GM12872 (cell line): ENCODE measurements at regions not wholly inside any gene's neighbourhood (a gene's known extent, or its start where the extent isn't known, plus 50 kb on each side); places are given as distances from the start of the nearest gene placed in this dataset.

Experiments
- TF ChIP-seq, protein P1 (sequence below): IDR thresholded peaks from 3 replicates; pipeline ENCODE4 v1.5.1; 2011; ENCODE audit warnings: low read depth, mild to moderate bottlenecking, low read length, moderate library complexity; ENCODE audit not compliant: insufficient read depth

DNA sequence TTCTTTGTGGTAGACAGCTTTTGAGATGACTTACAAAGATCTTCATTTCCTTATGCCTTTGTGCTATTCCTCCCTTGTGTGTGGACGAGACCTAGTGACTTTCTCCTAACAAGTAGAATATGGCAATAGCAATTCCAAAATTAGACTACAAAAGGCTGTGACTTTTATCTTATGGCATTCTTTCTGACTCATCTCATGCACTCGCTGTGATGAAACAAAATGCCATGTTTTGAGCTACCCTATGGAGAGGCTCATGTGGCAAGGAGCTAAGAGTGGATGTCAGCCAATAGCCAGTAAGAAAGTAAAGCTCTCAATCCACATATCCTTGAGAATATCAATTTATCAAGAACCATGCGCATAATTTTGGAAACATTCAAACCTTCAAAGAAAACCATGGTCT lies 380.5 kb upstream of the SMC2 start:
- TF ChIP-seq, protein P1, sequence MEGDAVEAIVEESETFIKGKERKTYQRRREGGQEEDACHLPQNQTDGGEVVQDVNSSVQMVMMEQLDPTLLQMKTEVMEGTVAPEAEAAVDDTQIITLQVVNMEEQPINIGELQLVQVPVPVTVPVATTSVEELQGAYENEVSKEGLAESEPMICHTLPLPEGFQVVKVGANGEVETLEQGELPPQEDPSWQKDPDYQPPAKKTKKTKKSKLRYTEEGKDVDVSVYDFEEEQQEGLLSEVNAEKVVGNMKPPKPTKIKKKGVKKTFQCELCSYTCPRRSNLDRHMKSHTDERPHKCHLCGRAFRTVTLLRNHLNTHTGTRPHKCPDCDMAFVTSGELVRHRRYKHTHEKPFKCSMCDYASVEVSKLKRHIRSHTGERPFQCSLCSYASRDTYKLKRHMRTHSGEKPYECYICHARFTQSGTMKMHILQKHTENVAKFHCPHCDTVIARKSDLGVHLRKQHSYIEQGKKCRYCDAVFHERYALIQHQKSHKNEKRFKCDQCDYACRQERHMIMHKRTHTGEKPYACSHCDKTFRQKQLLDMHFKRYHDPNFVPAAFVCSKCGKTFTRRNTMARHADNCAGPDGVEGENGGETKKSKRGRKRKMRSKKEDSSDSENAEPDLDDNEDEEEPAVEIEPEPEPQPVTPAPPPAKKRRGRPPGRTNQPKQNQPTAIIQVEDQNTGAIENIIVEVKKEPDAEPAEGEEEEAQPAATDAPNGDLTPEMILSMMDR: no peak

DNA sequence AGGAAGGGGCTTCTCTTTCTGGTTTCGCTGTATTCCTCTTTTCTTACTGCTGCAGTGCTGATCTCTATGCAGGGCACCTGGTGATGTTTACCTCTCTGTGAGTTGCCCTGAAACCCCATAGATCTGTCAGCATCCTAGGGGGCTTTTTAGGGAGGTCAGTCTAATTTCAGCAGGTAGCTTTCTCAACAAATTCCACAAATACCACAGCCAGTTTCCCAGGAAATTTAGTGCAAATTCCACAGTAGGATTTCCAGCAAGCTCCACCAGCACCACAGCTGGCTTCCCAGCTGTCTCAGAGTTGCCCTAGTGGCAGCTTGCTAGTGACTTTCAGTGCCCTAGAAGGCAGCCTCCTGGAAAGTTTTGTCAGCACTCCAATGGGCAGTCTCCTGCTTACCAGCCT lies 379.1 kb upstream of the SMC2 start:
- TF ChIP-seq, protein P1: no peak

DNA sequence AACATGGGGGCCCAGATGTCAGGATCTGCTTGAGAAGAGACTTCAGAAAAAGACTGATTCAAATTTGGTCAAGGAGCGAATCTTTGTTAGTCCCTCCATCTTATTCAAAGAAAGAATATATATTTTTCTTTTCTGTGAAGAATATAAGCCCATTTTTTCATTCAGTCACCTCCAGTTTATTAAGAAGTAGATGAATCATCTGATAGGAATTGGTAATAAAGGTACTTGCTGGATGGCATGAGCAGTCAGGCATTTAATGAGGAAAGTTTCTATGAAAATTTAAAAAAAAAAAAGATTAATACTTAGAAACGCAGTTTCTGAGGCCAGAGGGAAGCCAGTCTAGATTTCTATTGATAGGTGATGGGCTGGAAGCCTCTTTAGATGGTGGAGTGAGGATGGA lies 373.1 kb upstream of the SMC2 start:
- TF ChIP-seq, protein P1: no peak

DNA sequence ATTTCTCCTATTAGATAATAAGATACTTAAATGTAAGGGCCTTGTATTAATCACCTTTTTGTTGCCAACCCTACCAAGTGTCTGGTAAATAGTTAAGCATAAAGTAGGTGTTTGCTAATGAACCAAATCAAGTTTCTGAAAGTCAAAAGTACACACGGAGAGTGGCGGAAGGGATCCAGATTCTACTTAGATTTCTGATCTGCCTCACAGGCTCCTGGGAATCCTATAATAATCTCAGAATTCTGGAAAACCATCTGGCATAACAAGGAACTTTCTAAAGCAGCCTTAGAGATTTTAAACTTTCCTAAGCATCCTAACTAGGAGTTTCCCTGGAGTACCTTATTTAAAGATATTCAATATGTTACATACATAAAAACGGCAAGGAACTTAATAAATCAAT lies 363.2 kb upstream of the SMC2 start:
- TF ChIP-seq, protein P1: no peak

DNA sequence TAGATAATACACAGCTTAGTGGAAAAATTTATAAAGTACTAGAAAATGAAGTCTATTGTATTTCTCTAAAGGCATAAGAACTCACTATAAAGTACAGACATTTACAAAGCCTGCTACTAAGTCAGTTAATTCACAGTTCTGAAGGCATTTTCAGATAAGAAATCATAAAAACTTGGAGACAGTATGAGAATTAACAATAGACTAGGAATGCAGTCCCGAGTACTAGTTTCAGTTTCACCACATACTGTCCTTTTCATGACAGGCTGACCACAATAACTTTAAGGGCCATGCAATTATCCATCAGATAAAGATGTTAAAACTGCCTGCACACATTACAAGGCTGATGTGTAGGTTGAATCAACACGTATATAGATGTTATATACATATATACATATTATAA lies 362.6 kb upstream of the SMC2 start:
- TF ChIP-seq, protein P1: no peak

DNA sequence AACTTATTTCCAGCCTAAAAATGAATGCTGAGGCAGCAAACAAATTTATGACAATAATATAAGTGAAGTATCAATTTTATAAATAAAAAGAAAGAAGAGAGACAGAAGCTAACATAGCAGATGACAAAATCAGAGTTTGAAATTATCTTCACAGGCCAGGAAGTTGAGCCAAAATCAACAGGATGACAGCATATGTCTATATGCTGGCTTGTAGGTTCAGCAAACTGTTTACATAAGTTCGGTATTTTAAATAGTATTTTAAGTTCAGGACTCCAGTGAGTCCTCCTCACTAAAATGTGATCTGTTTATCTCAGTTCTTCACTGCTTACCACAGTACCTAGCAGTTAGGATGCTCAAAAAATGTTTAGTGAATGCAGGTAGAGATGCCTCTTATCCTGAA lies 359.6 kb upstream of the SMC2 start:
- TF ChIP-seq, protein P1: no peak

DNA sequence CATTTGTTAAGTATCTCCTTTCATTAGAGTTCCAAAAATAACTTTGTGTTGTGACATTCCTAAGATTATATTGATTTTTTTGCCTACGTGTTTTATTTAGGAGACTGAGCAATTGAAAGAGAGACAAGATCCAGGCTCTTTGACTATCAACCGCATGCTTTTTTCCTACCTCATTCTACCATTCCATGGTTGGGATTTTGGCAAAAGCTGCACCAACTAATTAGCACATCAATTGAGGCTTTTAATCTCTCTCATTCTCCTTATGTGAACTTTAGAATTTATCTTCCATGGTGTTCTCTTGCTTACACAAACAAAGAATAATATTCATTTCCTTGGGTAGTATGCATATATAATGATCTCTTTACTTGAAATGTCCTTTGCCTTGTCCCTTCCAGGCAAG lies 338.7 kb upstream of the SMC2 start:
- TF ChIP-seq, protein P1: no peak

DNA sequence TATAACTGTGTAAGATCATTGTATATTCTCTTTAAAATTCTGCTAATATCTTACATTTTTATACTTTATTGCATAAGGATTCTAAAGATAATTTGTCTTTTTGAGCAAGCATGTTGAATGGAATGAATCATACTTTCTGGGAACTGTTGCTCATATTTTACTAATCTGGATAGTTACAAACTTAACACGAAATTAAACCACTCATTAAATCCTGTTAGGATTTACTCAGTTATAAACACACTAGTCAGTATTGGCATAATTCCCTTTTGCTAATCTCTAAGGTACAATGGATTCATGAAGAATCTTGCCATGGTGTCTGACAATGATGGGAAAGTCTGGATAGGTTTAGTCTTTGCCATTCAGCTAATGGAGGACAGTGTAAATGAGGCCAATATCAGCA lies 338.1 kb upstream of the SMC2 start:
- TF ChIP-seq, protein P1: no peak
